Vagina (tissue), 2 donors: ENCODE measurements at regions not wholly inside any gene's neighbourhood (a gene's known extent, or its start where the extent isn't known, plus 50 kb on each side); places are given as distances from the start of the nearest gene placed in this dataset.

Experiments used
- DNase-seq, 2 donors: peaks; one replicate each; pipeline ENCODE4 v3.0.0-alpha.2; 2017; ENCODE audit errors: extremely low spot score in 2 of 2
- H3K27ac ChIP-seq: fragments of 200-600 bp; sonication (generic); one replicate; pipeline ENCODE4 v1.5.1; 2019
- H3K27me3 ChIP-seq: fragments of 200-600 bp; sonication (generic); one replicate; pipeline ENCODE4 v1.5.1; 2019
- H3K36me3 ChIP-seq, 2 donors: fragments of 200-600 bp; sonication (generic); one replicate each; pipeline ENCODE4 v1.5.1; 2017 to 2019
- H3K4me1 ChIP-seq: fragments of 200-600 bp; sonication (generic); one replicate; pipeline ENCODE4 v1.5.1; 2019
- H3K4me3 ChIP-seq, 2 donors: fragments of 200-600 bp; sonication (generic); 1 replicate in 1 of 2; 2 replicates in 1 of 2; pipeline ENCODE4 v1.5.1; 2016 to 2019
- H3K9me3 ChIP-seq: fragments of 200-600 bp; sonication (generic); one replicate; pipeline ENCODE4 v1.5.1; 2019
- POLR2A ChIP-seq, 2 donors: fragments of 450-650 bp; IDR thresholded peaks; one replicate each; pipeline ENCODE4 v1.6.1; 2017; ENCODE audit warnings: antibody characterized with exemption in 2 of 2, mild to moderate bottlenecking in 2 of 2, moderate library complexity in 2 of 2
- POLR2AphosphoS5 ChIP-seq, 2 donors: sonication (generic); formaldehyde crosslinking; IDR thresholded peaks; one replicate each; pipeline ENCODE4 v1.9.0; 2017; ENCODE audit warnings: antibody characterized with exemption in 2 of 2, mild to moderate bottlenecking in 2 of 2, low read depth in 1 of 2; ENCODE audit not compliant: insufficient read depth in 1 of 2
- intact Hi-C: fragments of 100-400 bp; cut with DNase I; formaldehyde crosslinking; loops from one replicate; pipeline ENCODE4 v1.15.1; 2023
- TF ChIP-seq, protein P1 (sequence below), 3 experiments: fragments of 450-650 bp in 2 of 3; fragments of 200-600 bp in 1 of 3; sonication (generic) in 1 of 3; IDR thresholded peaks; one replicate each; pipeline ENCODE4 v1.5.1; 2017 to 2019; ENCODE audit warnings: antibody characterized with exemption in 3 of 3, mild to moderate bottlenecking in 2 of 3, moderate library complexity in 2 of 3

DNA sequence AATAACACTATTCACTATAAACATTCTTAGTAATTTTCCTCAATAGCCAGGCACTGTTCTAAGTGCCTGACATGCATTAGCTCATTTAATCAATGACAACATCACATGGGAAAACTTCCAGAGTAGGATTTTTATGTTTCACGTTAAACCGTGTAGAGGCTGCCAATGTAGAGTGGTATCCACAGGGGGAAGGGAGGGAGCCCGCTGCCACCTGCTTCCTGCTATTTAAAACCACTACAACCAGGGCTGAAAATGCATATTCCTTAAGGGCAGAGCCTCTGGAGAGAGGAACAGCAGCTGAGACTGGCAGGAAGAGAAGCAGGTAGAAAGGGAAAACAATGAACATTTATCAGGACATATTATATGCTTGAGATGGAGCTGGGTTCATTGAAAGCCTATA, 684.3 kb upstream of the AUTS2 start:
- no peaks in the 10 kb centered on the region for H3K36me3 ChIP-seq

DNA sequence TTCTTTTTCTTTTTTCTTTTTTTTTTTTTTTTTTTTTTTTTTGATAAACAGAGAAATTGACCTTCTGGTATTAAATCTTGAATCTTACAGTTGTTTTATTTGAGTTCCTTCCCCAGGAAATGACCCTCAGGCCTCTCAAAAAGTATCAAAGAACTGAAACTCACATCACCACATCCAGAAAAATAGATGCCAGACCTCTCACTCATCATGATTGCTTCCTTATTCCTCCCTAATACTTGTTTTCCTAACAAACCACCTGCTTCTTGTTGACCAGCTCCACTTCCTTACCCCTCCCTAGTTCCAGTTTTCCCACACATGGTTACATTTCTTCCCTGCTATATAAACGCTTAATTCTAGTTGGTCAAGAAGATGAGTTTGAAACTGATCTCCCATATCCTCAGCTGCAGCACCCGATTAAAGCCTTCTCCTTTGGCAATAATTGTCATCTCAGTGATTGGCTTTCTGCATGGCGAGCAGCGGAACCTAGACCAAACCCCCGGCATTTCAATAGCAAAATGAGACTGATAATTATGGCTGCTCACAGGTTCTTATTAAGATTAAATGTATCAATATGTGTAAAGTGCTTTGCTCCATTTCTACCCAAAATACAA, 681.1 kb upstream of the AUTS2 start:
- Histone ChIP-seq H3K4me3 (no peak overlapping the region), H3K9me3 (no peaks in the 10 kb centered on the region), H3K4me1 (no peaks in the 10 kb centered on the region), H3K36me3 (no peaks in the 10 kb centered on the region), H3K27me3 (no peaks in the 10 kb centered on the region), H3K27ac (no peak overlapping the region)
- TF ChIP-seq POLR2AphosphoS5 (IDR thresholded peaks at IDR 0.05; ENCODE audit: insufficient read depth in 1 of 2, low read depth in 1 of 2) (no peak), POLR2A (IDR thresholded peaks at IDR 0.05) (no peak)
- TF ChIP-seq, protein P1, sequence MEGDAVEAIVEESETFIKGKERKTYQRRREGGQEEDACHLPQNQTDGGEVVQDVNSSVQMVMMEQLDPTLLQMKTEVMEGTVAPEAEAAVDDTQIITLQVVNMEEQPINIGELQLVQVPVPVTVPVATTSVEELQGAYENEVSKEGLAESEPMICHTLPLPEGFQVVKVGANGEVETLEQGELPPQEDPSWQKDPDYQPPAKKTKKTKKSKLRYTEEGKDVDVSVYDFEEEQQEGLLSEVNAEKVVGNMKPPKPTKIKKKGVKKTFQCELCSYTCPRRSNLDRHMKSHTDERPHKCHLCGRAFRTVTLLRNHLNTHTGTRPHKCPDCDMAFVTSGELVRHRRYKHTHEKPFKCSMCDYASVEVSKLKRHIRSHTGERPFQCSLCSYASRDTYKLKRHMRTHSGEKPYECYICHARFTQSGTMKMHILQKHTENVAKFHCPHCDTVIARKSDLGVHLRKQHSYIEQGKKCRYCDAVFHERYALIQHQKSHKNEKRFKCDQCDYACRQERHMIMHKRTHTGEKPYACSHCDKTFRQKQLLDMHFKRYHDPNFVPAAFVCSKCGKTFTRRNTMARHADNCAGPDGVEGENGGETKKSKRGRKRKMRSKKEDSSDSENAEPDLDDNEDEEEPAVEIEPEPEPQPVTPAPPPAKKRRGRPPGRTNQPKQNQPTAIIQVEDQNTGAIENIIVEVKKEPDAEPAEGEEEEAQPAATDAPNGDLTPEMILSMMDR (IDR thresholded peaks at IDR 0.05) = no peak
- no peak for DNase-seq
- intact Hi-C loops = no loop called here

More for the DNA sequence above, 684.3 kb upstream of the AUTS2 start:
- peaks cover 5% of the 10 kb centered on the region for H3K9me3 ChIP-seq
- no peak for DNase-seq
- no peak overlapping the region for H3K27ac ChIP-seq
- intact Hi-C loops = no loop called here
- H3K27me3 ChIP-seq = no peaks in the 10 kb centered on the region
- H3K4me3 ChIP-seq = no peak overlapping the region
- no peaks in the 10 kb centered on the region for H3K4me1 ChIP-seq
- TF ChIP-seq, protein P1 (IDR thresholded peaks at IDR 0.05) = no peak
- no peak for TF ChIP-seq POLR2AphosphoS5 (IDR thresholded peaks at IDR 0.05; ENCODE audit: insufficient read depth in 1 of 2, low read depth in 1 of 2)
- no peak for TF ChIP-seq POLR2A (IDR thresholded peaks at IDR 0.05)

DNA sequence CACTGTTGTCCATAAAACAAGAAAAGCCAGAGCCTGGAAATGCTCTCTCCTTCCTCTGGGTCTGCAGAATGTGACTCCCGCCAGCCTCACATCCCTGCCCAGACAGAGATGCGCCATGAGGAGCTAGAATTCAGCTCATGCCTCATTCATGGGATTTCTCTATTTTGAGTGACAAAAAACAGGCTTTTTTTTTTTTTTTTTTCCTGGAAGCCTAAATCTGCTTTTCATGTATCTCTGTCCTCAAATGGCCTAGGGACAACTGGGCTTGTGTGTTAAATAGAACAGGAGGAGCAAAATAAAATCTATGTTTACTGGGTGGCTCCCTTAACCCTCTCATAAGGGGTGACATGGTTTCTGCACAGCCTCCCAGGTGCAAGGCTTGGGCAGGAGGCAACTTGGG, 679.7 kb upstream of the AUTS2 start:
- no peak for TF ChIP-seq POLR2A (IDR thresholded peaks at IDR 0.05)
- no peak for TF ChIP-seq POLR2AphosphoS5 (IDR thresholded peaks at IDR 0.05; ENCODE audit: insufficient read depth in 1 of 2, low read depth in 1 of 2)
- TF ChIP-seq, protein P1 (IDR thresholded peaks at IDR 0.05) = no peak
- Histone ChIP-seq H3K4me1 (no peaks in the 10 kb centered on the region), H3K4me3 (no peak overlapping the region), H3K9me3 (no peaks in the 10 kb centered on the region), H3K27me3 (no peaks in the 10 kb centered on the region), H3K27ac (no peak overlapping the region), H3K36me3 (no peaks in the 10 kb centered on the region)
- intact Hi-C loops = no loop called here
- DNase-seq = no peak

DNA sequence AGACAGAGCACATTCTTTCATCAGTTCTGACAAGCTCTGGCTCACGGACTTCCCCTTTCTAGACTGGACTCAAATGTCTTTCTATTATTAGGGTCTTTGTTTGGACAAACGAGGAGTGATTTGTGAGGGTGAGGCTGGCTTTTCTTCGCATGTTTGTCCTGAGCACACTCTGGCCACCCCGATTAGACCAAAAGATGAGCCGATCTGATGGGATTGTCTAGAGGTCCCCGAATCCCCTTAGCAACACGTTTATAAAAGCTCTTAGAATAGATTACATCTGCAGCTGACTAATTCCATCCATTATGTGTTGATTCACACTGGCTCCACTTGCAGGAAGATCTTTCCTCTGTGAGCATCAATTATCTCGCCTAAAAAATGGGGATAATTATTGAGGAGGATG, 675.4 kb upstream of the AUTS2 start:
- Histone ChIP-seq H3K27ac (no peak overlapping the region), H3K27me3 (no peaks in the 10 kb centered on the region), H3K4me3 (no peak overlapping the region), H3K4me1 (no peaks in the 10 kb centered on the region), H3K9me3 (no peaks in the 10 kb centered on the region), H3K36me3 (no peaks in the 10 kb centered on the region)
- TF ChIP-seq POLR2AphosphoS5 (IDR thresholded peaks at IDR 0.05; ENCODE audit: insufficient read depth in 1 of 2, low read depth in 1 of 2) (no peak), POLR2A (IDR thresholded peaks at IDR 0.05) (no peak)
- TF ChIP-seq, protein P1 (IDR thresholded peaks at IDR 0.05) = no peak
- DNase-seq = no peak
- intact Hi-C loops = no loop called here

DNA sequence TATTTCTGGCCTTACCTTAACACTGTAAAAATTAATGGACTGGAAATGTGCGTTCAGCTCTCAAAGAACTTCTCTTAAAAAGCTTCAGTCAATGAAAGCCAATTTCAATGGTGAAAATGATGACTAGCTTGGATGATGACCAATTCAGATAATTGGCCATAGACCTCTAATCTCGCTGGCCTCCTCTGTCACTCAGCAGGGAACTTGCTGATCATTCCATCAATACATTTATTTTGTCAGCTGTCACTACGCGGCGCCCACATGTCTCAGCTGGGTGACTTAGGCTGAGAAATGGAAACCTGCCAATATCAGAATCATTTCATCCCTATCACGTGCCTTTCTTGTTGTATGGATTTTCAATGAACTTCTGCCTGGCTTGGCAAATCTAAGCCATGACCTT, 673.0 kb upstream of the AUTS2 start:
- TF ChIP-seq POLR2AphosphoS5 (IDR thresholded peaks at IDR 0.05; ENCODE audit: insufficient read depth in 1 of 2, low read depth in 1 of 2) = no peak
- no peak for TF ChIP-seq POLR2A (IDR thresholded peaks at IDR 0.05)
- TF ChIP-seq, protein P1 (IDR thresholded peaks at IDR 0.05) = no peak

More for the DNA sequence above, 673.0 kb upstream of the AUTS2 start:
- Histone ChIP-seq H3K27me3 (no peaks in the 10 kb centered on the region), H3K27ac (no peak overlapping the region), H3K4me3 (no peak overlapping the region), H3K9me3 (no peaks in the 10 kb centered on the region), H3K4me1 (no peaks in the 10 kb centered on the region), H3K36me3 (no peaks in the 10 kb centered on the region)
- DNase-seq = no peak
- intact Hi-C loops = no loop called here
